Neural crest cell (in vitro differentiated cells): ENCODE measurements at regions not wholly inside any gene's neighbourhood (a gene's known extent, or its start where the extent isn't known, plus 50 kb on each side); places are given as distances from the start of the nearest gene placed in this dataset.

ENCODE experiments used
- DNase-seq: peaks from one replicate; pipeline ENCODE4 v3.0.0; 2021; ENCODE audit warnings: low read depth, mixed read lengths, low spot score
- H3K27ac Mint-ChIP-seq: one replicate; pipeline ENCODE4 v1.8.0; 2021; ENCODE audit warnings: mild to moderate bottlenecking, mixed read lengths; ENCODE audit not compliant: unreplicated experiment
- H3K27me3 Mint-ChIP-seq: 2 replicates; pipeline ENCODE4 v1.8.0; 2021; ENCODE audit warnings: low read depth, mild to moderate bottlenecking, mixed read lengths
- H3K36me3 Mint-ChIP-seq: 2 replicates; pipeline ENCODE4 v1.8.0; 2021; ENCODE audit warnings: low read depth, mild to moderate bottlenecking, mixed read lengths
- H3K4me1 Mint-ChIP-seq: 2 replicates; pipeline ENCODE4 v1.8.0; 2021; ENCODE audit warnings: mixed read lengths
- H3K4me3 Mint-ChIP-seq: one replicate; pipeline ENCODE4 v1.8.0; 2021; ENCODE audit warnings: mild to moderate bottlenecking, mixed read lengths
- H3K9me3 Mint-ChIP-seq: 2 replicates; pipeline ENCODE4 v1.8.0; 2021; ENCODE audit warnings: mixed read lengths
- TF ChIP-seq, protein P1 (sequence below): fragments of 200-600 bp; sonication (generic); conservative IDR thresholded peaks from 2 replicates; pipeline ENCODE4 v1.5.0; 2021; ENCODE audit warnings: antibody characterized with exemption, mild to moderate bottlenecking

DNA sequence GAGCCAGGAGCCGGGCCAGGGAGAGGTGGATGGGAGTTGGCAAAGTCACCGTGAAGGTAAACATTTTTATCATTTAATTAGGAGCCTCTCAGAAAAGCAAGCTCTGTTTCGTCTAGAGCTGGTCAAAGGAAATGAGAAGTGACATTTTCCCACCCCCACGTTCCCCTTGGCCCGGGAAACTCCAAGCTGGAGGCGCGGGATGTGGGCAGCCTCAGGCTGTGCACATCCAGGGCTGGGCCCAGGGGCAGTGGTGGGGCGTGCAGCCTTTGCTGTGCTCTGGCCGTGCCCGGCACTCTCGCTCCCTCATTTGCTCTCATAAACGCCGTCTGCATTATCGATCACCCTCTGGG, 135.6 kb upstream of the RET start:
- Mint-ChIP-seq H3K27me3 (peaks cover 4% of the 10 kb centered on the region), H3K27ac (no peak overlapping the region), H3K36me3 (no peaks in the 10 kb centered on the region), H3K9me3 (no peaks in the 10 kb centered on the region), H3K4me1 (no peaks in the 10 kb centered on the region), H3K4me3 (no peak overlapping the region)
- no peak for DNase-seq
- TF ChIP-seq, protein P1, sequence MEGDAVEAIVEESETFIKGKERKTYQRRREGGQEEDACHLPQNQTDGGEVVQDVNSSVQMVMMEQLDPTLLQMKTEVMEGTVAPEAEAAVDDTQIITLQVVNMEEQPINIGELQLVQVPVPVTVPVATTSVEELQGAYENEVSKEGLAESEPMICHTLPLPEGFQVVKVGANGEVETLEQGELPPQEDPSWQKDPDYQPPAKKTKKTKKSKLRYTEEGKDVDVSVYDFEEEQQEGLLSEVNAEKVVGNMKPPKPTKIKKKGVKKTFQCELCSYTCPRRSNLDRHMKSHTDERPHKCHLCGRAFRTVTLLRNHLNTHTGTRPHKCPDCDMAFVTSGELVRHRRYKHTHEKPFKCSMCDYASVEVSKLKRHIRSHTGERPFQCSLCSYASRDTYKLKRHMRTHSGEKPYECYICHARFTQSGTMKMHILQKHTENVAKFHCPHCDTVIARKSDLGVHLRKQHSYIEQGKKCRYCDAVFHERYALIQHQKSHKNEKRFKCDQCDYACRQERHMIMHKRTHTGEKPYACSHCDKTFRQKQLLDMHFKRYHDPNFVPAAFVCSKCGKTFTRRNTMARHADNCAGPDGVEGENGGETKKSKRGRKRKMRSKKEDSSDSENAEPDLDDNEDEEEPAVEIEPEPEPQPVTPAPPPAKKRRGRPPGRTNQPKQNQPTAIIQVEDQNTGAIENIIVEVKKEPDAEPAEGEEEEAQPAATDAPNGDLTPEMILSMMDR = no peak

- Mint-ChIP-seq H3K27me3 (peaks cover 2% of the 10 kb centered on the region), H3K4me1 (no peaks in the 10 kb centered on the region), H3K4me3 (no peak overlapping the region), H3K9me3 (peaks cover 2% of the 10 kb centered on the region), H3K36me3 (no peaks in the 10 kb centered on the region), H3K27ac (no peak overlapping the region)
- DNase-seq = no peak
- TF ChIP-seq, protein P1 = no peak
Observed at GRCh38 chr10:42941790-42942189, 135.1 kb upstream of the RET start.

- TF ChIP-seq, protein P1 = no peak
- Mint-ChIP-seq H3K9me3 (peaks cover 2% of the 10 kb centered on the region), H3K27ac (peak overlapping the region; percentile 62), H3K4me3 (no peak overlapping the region), H3K27me3 (peaks cover 2% of the 10 kb centered on the region), H3K36me3 (no peaks in the 10 kb centered on the region), H3K4me1 (no peaks in the 10 kb centered on the region)
- no peak for DNase-seq
Observed at GRCh38 chr10:42942279-42942950, 134.5 kb upstream of the RET start.

DNA sequence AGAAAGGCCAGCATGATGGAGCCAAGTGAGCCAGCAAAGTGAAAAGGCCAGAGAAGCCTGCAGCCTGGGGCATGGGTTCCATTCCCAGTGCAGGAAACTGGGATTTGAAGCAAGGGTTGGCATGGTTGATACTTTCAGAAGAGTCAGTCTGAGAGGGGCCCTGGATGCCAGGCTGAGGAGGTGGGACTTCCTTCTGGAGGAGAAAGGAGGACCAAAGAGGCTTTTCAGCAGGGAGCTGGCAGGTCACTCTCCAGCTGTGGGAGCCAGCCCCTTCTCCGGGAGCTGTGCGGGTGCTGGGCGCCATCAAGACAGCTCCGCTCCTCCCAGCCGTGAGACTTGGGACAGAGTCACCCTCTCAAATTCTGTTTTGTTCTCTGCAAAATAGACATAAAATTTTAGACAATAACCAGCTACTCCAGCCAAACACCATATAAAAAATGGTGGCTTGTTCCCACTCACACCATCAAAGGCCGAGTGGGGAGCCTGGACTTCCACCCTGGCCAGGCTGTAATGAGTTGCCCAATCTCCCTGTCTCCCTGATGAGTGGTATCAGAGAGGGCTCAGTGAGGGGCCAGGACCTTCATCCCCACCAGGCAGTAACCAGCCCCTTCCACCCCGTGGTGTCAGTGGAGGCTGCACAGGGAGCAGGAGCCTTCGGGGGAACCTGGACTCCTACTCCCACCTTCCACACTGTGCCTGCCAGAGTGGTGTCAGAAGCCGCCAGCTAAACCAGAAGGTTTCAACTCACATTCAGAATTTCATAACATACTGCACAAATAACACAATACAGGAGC, 133.6 kb upstream of the RET start:
- TF ChIP-seq, protein P1 = no peak
- no peak for DNase-seq
- no peaks in the 10 kb centered on the region for H3K36me3 Mint-ChIP-seq
- H3K27ac Mint-ChIP-seq = peak overlapping the region; percentile 62
- no peak overlapping the region for H3K4me3 Mint-ChIP-seq
- no peaks in the 10 kb centered on the region for H3K4me1 Mint-ChIP-seq
- peaks cover 2% of the 10 kb centered on the region for H3K27me3 Mint-ChIP-seq
- peaks cover 2% of the 10 kb centered on the region for H3K9me3 Mint-ChIP-seq

GRCh38 chr10:42948040-42948439, 128.8 kb upstream of the RET start:
- Mint-ChIP-seq H3K4me3 (no peak overlapping the region), H3K36me3 (no peaks in the 10 kb centered on the region), H3K4me1 (peaks cover 12% of the 10 kb centered on the region), H3K27ac (no peak overlapping the region), H3K27me3 (peaks cover 26% of the 10 kb centered on the region), H3K9me3 (peaks cover 2% of the 10 kb centered on the region)
- TF ChIP-seq, protein P1 = no peak
- no peak for DNase-seq
